Naive thymus-derived CD8-positive, alpha-beta T cell (primary cell): ENCODE measurements at regions not wholly inside any gene's neighbourhood (a gene's known extent, or its start where the extent isn't known, plus 50 kb on each side); places are given as distances from the start of the nearest gene placed in this dataset.

Experiments
- ATAC-seq, 2 donors: fragments of 150-1000 bp; cut with Tn5 transposase in 1 of 2; sonication (Bioruptor Pico), chemical (Tn5 transposase) in 1 of 2; 1 replicate in 1 of 2; 2 replicates in 1 of 2; pipeline ENCODE4 v1.10.0; 2021; ENCODE audit warnings: mild to moderate bottlenecking in 2 of 2, moderate library complexity in 2 of 2
- POLR2A ChIA-PET: fragments of 350-600 bp; sonication (Branson Sonifier 250); formaldehyde crosslinking; loops from one replicate; lab custom pipeline; 2021; ENCODE audit warnings: antibody characterized with exemption; lab: Charles Lee
- DNase-seq, 10 donors: peaks; one replicate each; pipeline versions ENCODE4 v3.0.0 to v3.0.0-alpha.2; 2020 to 2022
- H3K27ac Mint-ChIP-seq, 10 donors: one replicate each; pipeline ENCODE4 v1.8.0; 2020 to 2022; ENCODE audit warnings: mild to moderate bottlenecking in 10 of 10, mixed read lengths in 10 of 10, moderate library complexity in 4 of 10, inconsistent platforms in 1 of 10
- H3K27me3 Mint-ChIP-seq, 5 donors: one replicate each; pipeline ENCODE4 v1.8.0; 2021 to 2022; ENCODE audit warnings: mixed read lengths in 5 of 5
- H3K36me3 Mint-ChIP-seq, 3 donors: one replicate each; pipeline ENCODE4 v1.8.0; 2020 to 2022; ENCODE audit warnings: mixed read lengths in 3 of 3, mild to moderate bottlenecking in 2 of 3, inconsistent platforms in 1 of 3
- H3K4me1 Mint-ChIP-seq, 4 donors: one replicate each; pipeline ENCODE4 v1.8.0; 2021 to 2022; ENCODE audit warnings: mixed read lengths in 4 of 4
- H3K4me3 Mint-ChIP-seq, 10 donors: one replicate each; pipeline ENCODE4 v1.8.0; 2020 to 2022; ENCODE audit warnings: mild to moderate bottlenecking in 10 of 10, mixed read lengths in 10 of 10, moderate library complexity in 6 of 10, inconsistent platforms in 1 of 10
- H3K9me3 Mint-ChIP-seq, 9 donors: one replicate each; pipeline ENCODE4 v1.8.0; 2020 to 2022; ENCODE audit warnings: mixed read lengths in 9 of 9, mild to moderate bottlenecking in 3 of 9, inconsistent platforms in 1 of 9, moderate library complexity in 1 of 9

DNA sequence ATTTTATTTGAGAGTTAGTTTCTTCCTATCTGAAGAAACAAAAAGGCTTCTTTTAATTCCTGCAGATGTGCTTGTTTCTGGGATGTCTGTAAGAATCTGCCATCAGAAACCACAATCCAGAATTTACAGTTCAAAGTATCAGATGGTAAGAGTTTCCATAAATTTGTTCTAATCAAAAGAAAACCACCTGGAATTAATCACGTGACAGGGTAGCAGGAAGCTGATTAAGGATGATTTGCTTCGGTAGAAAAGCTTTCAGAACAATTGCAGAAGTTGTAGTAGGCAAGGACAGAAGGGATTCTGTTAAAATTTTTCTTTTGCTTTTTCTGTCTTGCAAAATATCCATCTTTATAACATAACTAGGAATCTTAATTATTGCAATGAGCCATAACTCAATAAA, 1975.1 kb upstream of the AGA start:
- no peaks in the 10 kb centered on the region for H3K36me3 Mint-ChIP-seq
- H3K27ac Mint-ChIP-seq, result no peak overlapping the region
- no peaks in the 10 kb centered on the region for H3K27me3 Mint-ChIP-seq
- POLR2A ChIA-PET, result no interaction called here
- H3K4me3 Mint-ChIP-seq, result no peak overlapping the region
- no peaks in the 10 kb centered on the region for H3K4me1 Mint-ChIP-seq
- ATAC-seq (no peak), DNase-seq (no peak)
- peaks cover 0 to 14% (median 0%) of the 10 kb centered on the region in 9 donors for H3K9me3 Mint-ChIP-seq

DNA sequence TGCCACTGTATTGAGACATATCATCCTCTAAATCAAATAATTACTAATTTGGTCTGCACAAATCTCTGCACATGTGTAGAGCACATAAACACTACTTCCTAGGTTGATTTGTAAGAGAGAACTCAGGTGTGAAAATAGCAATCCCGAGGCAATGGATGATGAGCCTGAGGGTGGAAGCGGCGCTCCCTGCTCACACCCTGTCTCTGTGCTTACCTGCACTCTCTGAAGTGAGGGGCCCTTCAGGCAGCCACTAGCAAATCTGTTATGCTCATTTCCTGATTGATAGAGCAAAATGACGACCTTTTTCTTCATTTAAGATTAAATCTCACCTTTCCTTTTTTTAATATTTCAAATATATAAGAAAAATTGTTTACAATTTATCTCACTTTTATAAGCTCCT, 1995.7 kb upstream of the AGA start:
- H3K27ac Mint-ChIP-seq, result no peak overlapping the region
- POLR2A ChIA-PET, result no interaction called here
- no peaks in the 10 kb centered on the region for H3K27me3 Mint-ChIP-seq
- no peak for ATAC-seq
- H3K9me3 Mint-ChIP-seq, result peaks cover 0 to 17% (median 8%) of the 10 kb centered on the region in 9 donors
- H3K36me3 Mint-ChIP-seq, result no peaks in the 10 kb centered on the region
- H3K4me1 Mint-ChIP-seq, result peaks cover 0 to 2% (median 0%) of the 10 kb centered on the region in 4 donors
- no peak for DNase-seq
- no peak overlapping the region for H3K4me3 Mint-ChIP-seq

DNA sequence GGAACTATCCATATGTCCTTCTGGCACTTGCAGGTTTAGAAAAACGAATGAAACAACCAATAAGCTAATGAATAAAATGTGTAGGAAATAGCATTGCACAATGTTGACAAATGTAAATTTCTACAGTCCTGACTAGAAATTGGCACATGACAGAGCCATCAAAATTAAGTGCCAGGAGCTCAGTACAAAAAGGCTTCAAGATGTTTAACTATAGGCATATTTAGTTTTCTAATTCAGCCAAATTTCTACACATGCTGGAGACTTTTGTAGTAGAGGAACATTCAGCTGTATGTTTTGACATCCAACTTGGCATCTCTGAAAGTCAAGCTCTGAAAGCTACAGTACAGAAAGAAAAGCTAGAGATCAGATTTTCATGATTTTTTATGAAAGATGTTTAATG, 1999.4 kb upstream of the AGA start:
- no peak for ATAC-seq
- H3K4me3 Mint-ChIP-seq, result no peak overlapping the region
- peaks cover 0 to 2% (median 0%) of the 10 kb centered on the region in 4 donors for H3K4me1 Mint-ChIP-seq
- POLR2A ChIA-PET, result no interaction called here
- no peaks in the 10 kb centered on the region for H3K36me3 Mint-ChIP-seq
- H3K27me3 Mint-ChIP-seq, result no peaks in the 10 kb centered on the region
- peaks cover 0 to 16% (median 5%) of the 10 kb centered on the region in 9 donors for H3K9me3 Mint-ChIP-seq
- DNase-seq, result no peak
- no peak overlapping the region for H3K27ac Mint-ChIP-seq

DNA sequence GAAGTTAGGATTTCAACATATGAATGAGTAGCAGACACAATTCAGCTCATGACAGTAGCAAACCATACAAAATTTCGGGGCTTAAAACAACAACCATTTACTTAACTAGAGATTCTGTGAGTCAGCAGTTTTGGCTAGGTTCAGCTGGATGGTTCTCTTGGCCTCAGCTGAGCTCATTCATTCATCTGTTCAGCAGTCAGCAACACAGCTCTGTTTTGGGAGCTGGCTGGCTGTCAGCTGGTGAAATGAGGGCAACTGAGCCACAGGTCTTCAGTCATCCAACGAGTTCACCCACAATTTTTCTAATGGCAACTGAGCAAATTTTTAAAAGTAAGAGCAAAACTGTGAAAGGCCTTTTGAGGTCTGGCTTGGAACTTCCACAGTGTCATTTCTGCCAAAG, 2005.1 kb upstream of the AGA start:
- ATAC-seq (no peak), DNase-seq (no peak)
- POLR2A ChIA-PET, result no interaction called here
- no peaks in the 10 kb centered on the region for H3K27me3 Mint-ChIP-seq
- no peaks in the 10 kb centered on the region for H3K36me3 Mint-ChIP-seq
- H3K27ac Mint-ChIP-seq, result no peak overlapping the region
- no peak overlapping the region for H3K4me3 Mint-ChIP-seq
- H3K9me3 Mint-ChIP-seq, result peaks cover 0 to 10% (median 2%) of the 10 kb centered on the region in 9 donors
- H3K4me1 Mint-ChIP-seq, result no peaks in the 10 kb centered on the region

DNA sequence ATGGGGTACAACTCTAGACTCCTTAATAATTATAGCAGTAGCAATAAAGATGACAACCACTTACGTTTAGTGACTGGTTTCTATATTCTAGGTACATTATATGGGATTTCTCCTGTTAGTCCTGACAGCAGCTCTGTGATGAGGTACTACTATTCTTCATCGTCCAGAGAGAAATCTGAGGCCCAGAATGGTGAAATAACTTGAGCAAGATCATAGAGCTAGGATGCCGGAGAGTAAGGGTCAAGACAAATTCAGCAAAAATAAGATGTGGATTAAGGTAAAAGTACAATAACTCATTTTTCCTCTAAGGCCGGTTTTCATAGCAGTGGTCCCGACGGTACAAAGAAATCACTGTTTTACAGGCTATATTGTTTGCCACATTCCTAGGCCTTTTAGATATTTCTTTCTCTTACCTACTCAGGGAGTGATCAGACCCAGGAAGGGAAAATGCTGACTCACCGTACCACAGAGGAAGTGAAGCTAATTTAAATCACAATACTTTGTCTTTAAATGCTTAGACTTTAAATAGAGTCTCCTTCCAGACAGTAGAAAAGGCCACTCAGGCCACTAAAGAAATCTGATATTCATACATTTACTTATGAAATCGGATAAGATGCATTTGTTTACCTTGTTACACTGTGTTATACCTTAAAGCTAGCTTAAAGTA, 2023.0 kb upstream of the AGA start:
- Mint-ChIP-seq H3K9me3 (peaks cover 0 to 10% (median 6%) of the 10 kb centered on the region in 9 donors), H3K4me3 (no peak overlapping the region), H3K36me3 (no peaks in the 10 kb centered on the region), H3K4me1 (no peaks in the 10 kb centered on the region), H3K27ac (no peak overlapping the region), H3K27me3 (no peaks in the 10 kb centered on the region)
- DNase-seq, result no peak
- ATAC-seq, result no peak
- POLR2A ChIA-PET, result no interaction called here

DNA sequence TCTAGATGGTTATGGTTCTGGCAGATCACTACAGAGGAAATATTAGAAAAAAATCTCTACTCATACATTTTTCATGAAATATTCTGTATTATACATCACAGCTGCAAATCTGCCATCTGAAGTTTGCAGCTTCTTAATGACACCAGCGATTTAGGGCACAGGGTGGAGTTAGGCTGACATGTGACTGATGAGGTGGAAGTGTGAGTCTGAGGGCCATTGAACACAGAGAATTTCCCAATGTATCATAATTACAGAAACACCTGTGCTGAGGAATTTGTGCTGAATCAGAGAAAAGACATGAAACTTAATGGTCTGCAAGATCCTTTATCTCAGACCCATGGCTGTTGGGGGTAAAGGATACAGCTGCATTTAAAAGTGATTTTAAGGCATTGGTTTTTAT, 2025.6 kb upstream of the AGA start:
- Mint-ChIP-seq H3K4me3 (no peak overlapping the region), H3K4me1 (no peaks in the 10 kb centered on the region), H3K27ac (no peak overlapping the region), H3K36me3 (no peaks in the 10 kb centered on the region), H3K27me3 (no peaks in the 10 kb centered on the region), H3K9me3 (peaks cover 0 to 15% (median 7%) of the 10 kb centered on the region in 9 donors)
- ATAC-seq (no peak), DNase-seq (no peak)
- POLR2A ChIA-PET, result no interaction called here

DNA sequence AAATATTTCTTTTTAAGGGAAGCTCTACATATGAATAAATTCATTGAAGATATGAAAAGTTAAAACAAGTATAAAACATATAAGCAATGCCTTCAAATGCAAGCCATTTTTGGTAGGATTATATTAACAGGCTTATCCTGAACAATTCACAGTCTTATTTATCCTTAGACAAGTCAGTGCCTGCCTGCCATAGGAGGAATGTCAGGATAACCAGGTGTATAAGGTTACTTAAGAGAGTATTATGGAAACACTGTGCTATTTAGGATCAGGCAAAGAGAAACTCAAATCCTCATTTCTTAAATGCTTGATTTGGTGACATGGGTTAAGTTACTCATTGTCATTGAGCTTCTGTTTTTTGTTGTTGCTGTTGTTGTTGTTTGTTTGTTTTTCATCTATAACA, 2029.9 kb upstream of the AGA start:
- no peak for DNase-seq
- H3K27me3 Mint-ChIP-seq, result no peaks in the 10 kb centered on the region
- no peak overlapping the region for H3K4me3 Mint-ChIP-seq
- H3K27ac Mint-ChIP-seq, result no peak overlapping the region
- H3K4me1 Mint-ChIP-seq, result no peaks in the 10 kb centered on the region
- ATAC-seq, result no peak
- peaks cover 0 to 16% (median 5%) of the 10 kb centered on the region in 9 donors for H3K9me3 Mint-ChIP-seq
- H3K36me3 Mint-ChIP-seq, result no peaks in the 10 kb centered on the region
- POLR2A ChIA-PET, result no interaction called here

DNA sequence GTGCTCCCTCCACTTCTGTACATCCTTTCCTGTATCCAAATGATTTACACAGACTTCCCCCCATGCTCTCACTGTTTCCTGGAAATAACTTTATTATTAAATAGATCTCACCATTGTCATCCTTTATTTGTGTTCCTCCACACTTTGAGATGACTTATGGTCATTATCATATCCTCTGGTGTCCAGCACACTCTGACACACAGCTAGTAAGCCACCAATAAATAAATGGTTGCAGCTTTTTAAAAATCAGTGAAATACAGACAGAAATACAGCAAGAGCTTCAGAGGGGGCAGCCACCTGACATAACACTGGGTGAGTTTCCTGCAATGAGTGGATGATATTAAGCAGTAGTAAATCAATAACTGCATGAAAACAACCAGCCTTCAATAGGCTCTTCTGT, 2036.4 kb upstream of the AGA start:
- H3K27ac Mint-ChIP-seq, result no peak overlapping the region
- POLR2A ChIA-PET, result no interaction called here
- H3K9me3 Mint-ChIP-seq, result peaks cover 0 to 39% (median 14%) of the 10 kb centered on the region in 9 donors
- ATAC-seq (no peak), DNase-seq (no peak)
- H3K27me3 Mint-ChIP-seq, result no peaks in the 10 kb centered on the region
- H3K4me3 Mint-ChIP-seq, result no peak overlapping the region
- no peaks in the 10 kb centered on the region for H3K4me1 Mint-ChIP-seq
- H3K36me3 Mint-ChIP-seq, result no peaks in the 10 kb centered on the region

DNA sequence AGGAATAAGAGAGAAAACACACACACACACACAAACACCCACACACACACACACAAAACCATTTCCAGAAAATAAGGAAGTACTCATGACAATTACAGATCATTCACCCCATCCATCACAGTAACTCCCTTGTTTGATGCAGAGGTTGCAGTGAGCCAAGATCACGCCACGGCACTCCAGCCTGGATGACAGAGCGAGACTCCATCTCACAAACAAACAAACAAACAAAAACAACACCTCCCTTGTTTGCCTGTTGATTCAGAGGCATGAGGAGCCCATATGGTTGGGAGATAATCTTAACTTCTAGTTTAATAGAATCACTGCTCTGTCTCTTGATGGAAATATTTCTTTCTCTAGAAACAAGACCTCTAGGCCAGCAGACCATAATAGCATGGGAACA, 2043.5 kb upstream of the AGA start:
- H3K27ac Mint-ChIP-seq, result no peak overlapping the region
- no peaks in the 10 kb centered on the region for H3K4me1 Mint-ChIP-seq
- POLR2A ChIA-PET, result no interaction called here
- H3K36me3 Mint-ChIP-seq, result peaks cover 0 to 3% (median 0%) of the 10 kb centered on the region in 3 donors
- ATAC-seq (no peak), DNase-seq (no peak)
- no peak overlapping the region for H3K4me3 Mint-ChIP-seq
- H3K27me3 Mint-ChIP-seq, result no peaks in the 10 kb centered on the region
- H3K9me3 Mint-ChIP-seq, result peaks cover 0 to 25% (median 5%) of the 10 kb centered on the region in 9 donors

DNA sequence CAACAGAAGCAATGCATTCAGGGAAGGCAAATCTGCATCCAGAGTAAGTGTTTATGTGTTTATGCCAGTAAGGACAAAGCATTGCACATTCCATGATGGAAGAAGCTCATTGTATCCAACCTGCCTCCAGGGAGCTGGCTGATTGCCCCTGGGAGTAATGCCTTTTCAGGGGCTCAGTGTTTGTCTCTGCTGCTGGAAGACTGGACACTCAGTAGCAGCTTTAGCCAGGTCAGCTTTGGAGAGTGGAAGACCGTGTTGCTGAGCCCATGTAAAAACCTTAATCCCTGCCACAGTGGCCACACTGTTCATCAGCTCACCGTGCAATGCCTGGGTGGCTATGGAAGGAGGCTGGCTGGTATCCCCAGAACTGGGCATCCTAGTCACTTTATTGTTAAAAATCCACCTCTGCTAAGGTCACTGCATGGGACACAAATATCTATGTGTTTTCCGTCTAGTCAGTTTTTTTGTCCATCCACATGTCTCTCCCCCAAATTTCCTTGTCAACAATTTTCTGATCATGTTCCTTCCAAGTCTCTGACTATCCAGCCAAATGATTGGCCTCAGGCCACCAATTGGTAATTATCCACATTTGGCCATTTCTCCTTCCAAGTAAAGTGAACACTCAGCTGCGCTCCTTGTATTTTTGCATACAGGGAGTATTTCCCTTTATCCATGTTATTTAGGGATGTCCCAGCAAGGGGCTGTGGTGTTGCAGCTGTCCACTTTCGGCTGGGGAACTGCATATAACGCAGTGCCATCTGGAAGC, 2044.5 kb upstream of the AGA start:
- Mint-ChIP-seq H3K27me3 (no peaks in the 10 kb centered on the region), H3K27ac (no peak overlapping the region), H3K36me3 (peaks cover 0 to 3% (median 0%) of the 10 kb centered on the region in 3 donors), H3K9me3 (peaks cover 0 to 23% (median 5%) of the 10 kb centered on the region in 9 donors), H3K4me3 (no peak overlapping the region), H3K4me1 (no peaks in the 10 kb centered on the region)
- ATAC-seq (no peak), DNase-seq (no peak)
- POLR2A ChIA-PET, result no interaction called here

DNA sequence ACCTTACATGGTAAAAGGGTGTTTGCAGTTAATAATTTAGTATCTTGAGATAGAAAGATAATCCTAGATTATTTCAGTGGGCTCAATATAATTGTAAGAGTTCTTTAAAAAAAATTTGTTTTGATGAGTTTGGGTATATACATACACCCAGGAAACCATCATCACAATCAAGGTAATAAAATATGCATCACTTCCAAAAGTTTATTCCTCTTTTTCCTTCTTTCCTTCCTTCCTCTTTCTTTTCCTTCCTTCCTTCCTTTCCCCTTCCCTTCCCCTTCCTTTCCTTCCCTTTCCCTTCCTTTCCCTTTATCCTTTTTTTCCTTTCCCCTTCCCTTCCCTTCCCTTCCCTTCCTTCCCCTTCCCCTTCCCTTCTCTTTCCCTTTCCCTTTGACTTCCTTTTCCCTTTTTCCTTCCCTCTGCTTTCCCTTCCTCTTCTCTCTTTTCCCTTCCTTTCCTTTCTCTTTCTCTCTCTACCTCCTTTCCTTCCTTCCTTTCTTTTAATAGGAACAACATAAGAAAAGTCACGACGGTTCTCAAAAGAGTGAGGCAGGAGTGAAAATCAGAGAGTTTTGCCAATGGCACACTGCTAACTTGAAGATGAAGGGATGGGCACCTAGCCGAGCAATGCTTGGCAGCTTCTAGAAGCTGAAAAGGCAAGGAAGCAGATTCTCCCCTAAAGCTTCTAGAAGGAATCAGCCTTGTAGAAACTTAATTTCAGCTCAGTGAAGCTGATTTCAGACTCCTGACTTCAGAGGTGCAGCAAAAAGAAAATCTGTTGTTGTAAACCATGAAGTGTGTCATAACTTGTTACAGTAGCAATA, 2050.2 kb upstream of the AGA start:
- H3K9me3 Mint-ChIP-seq, result peaks cover 2 to 27% (median 11%) of the 10 kb centered on the region in 9 donors
- H3K36me3 Mint-ChIP-seq, result peaks cover 0 to 12% (median 0%) of the 10 kb centered on the region in 3 donors
- DNase-seq, result no peak
- H3K27me3 Mint-ChIP-seq, result no peaks in the 10 kb centered on the region
- no peak overlapping the region for H3K27ac Mint-ChIP-seq
- H3K4me1 Mint-ChIP-seq, result no peaks in the 10 kb centered on the region
- no peak for ATAC-seq
- POLR2A ChIA-PET, result no interaction called here
- no peak overlapping the region for H3K4me3 Mint-ChIP-seq

DNA sequence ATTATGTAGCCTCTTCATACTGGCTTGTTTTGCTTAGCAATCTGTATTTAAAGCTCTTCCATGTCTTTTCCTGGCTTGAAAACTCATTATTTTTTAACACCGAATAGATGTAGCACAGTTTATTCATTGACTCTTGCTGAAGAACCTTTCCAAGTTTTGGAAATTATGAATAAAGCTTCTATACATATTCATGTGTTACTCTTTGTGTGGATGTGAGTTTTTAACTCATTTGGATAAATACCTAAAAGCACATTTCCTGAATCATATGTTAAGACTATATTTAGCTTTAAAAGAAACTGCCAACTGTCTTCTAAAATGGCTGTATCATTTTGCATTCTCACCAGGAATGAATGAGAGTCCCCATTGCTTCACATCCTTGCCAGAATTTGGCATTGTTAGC, 2061.7 kb upstream of the AGA start:
- POLR2A ChIA-PET, result no interaction called here
- Mint-ChIP-seq H3K9me3 (peaks cover 2 to 20% (median 9%) of the 10 kb centered on the region in 9 donors), H3K27ac (no peak overlapping the region), H3K36me3 (peaks cover 0 to 4% (median 0%) of the 10 kb centered on the region in 3 donors), H3K4me1 (no peaks in the 10 kb centered on the region), H3K27me3 (no peaks in the 10 kb centered on the region), H3K4me3 (no peak overlapping the region)
- ATAC-seq, result no peak
- DNase-seq, result no peak

DNA sequence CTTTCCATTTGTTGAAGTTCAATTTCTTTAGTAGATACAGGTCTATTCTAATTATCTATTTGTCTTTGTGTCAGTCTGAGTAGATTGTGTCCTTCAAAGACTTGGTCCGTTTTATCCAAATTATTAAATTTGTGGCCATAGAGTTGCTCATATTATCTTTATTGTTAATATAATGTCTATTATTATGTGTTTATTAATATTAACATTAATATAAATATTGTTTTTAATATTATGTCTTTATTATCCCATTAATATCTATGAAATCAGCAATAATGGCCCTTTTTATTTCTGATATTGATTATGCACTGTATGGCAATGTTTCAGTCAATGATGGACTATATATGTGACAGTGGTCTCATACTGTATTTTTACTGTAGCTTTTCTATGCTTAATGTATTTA, 2067.3 kb upstream of the AGA start:
- Mint-ChIP-seq H3K4me3 (no peak overlapping the region), H3K36me3 (peaks cover 0 to 4% (median 0%) of the 10 kb centered on the region in 3 donors), H3K27ac (no peak overlapping the region), H3K27me3 (no peaks in the 10 kb centered on the region), H3K9me3 (peaks cover 0 to 26% (median 6%) of the 10 kb centered on the region in 9 donors), H3K4me1 (no peaks in the 10 kb centered on the region)
- DNase-seq (no peak), ATAC-seq (no peak)
- POLR2A ChIA-PET, result no interaction called here
